Large intestine (tissue), 3 donors: ENCODE measurements at regions not wholly inside any gene's neighbourhood (a gene's known extent, or its start where the extent isn't known, plus 50 kb on each side); places are given as distances from the start of the nearest gene placed in this dataset.

ENCODE experiments used
- DNase-seq, 2 donors: peaks; one replicate each; pipeline versions ENCODE4 v3.0.0 to v3.0.0-alpha.2; 2013
- H3K27ac ChIP-seq: one replicate; pipeline ENCODE4 v1.5.1; 2013; ENCODE audit warnings: low read length
- H3K27me3 ChIP-seq: 2 replicates; pipeline ENCODE4 v1.6.1; 2013; ENCODE audit warnings: low read length; ENCODE audit not compliant: control insufficient read depth, insufficient read depth
- H3K36me3 ChIP-seq: 2 replicates; pipeline ENCODE4 v1.6.1; 2013; ENCODE audit warnings: low read length; ENCODE audit not compliant: control insufficient read depth, insufficient read depth
- H3K4me1 ChIP-seq: one replicate; pipeline ENCODE4 v1.6.1; 2013; ENCODE audit warnings: low read length; ENCODE audit not compliant: control insufficient read depth, insufficient read depth
- H3K4me3 ChIP-seq: one replicate; pipeline ENCODE4 v1.5.1; 2013; ENCODE audit warnings: low read length
- H3K9me3 ChIP-seq: one replicate; pipeline ENCODE4 v1.6.1; 2013; ENCODE audit warnings: mild to moderate bottlenecking, low read depth, low read length, moderate library complexity; ENCODE audit not compliant: control insufficient read depth
- WGBS: methylation state at CpG from one replicate; pipeline ENCODE4 v1.1.5; 2013; ENCODE audit warnings: low lambda C conversion rate; ENCODE audit not compliant: insufficient coverage; 5-methylcytosine and 5-hydroxymethylcytosine counted together

- Histone ChIP-seq H3K27ac (no peak overlapping the region), H3K4me1 (no peaks in the 10 kb centered on the region), H3K4me3 (no peak overlapping the region), H3K27me3 (no peaks in the 10 kb centered on the region), H3K36me3 (no peaks in the 10 kb centered on the region), H3K9me3 (no peaks in the 10 kb centered on the region)
- DNase-seq = no peak
- no CpG with 5 or more reads among the region's 7 CpGs for WGBS
Observed at GRCh38 chr20:60240415-60240814, 282.2 kb downstream of the CDH26 start.

GRCh38 chr20:60240986-60241385 lies 282.8 kb downstream of the CDH26 start:
- no peaks in the 10 kb centered on the region for H3K27me3 ChIP-seq
- DNase-seq = no peak
- H3K9me3 ChIP-seq = no peaks in the 10 kb centered on the region
- no peak overlapping the region for H3K27ac ChIP-seq
- WGBS = no CpG with 5 or more reads among the region's 8 CpGs
- H3K4me1 ChIP-seq = no peaks in the 10 kb centered on the region
- H3K36me3 ChIP-seq = no peaks in the 10 kb centered on the region
- H3K4me3 ChIP-seq = no peak overlapping the region

- H3K9me3 ChIP-seq = no peaks in the 10 kb centered on the region
Observed at GRCh38 chr20:60242836-60243505, 284.7 kb downstream of the CDH26 start.

GRCh38 chr20:60244373-60245146 lies 286.3 kb downstream of the CDH26 start:
- no peaks in the 10 kb centered on the region for H3K4me1 ChIP-seq
- DNase-seq = no peak
- no peak overlapping the region for H3K27ac ChIP-seq
- H3K4me3 ChIP-seq = no peak overlapping the region
- H3K27me3 ChIP-seq = no peaks in the 10 kb centered on the region
- H3K36me3 ChIP-seq = no peaks in the 10 kb centered on the region
- no peaks in the 10 kb centered on the region for H3K9me3 ChIP-seq
- 86% methylated on average over 2 of the region's 10 CpGs for WGBS

More at GRCh38 chr20:60242836-60243505, 284.7 kb downstream of the CDH26 start:
- H3K4me3 ChIP-seq = no peak overlapping the region
- no peaks in the 10 kb centered on the region for H3K4me1 ChIP-seq
- no peak overlapping the region for H3K27ac ChIP-seq
- H3K36me3 ChIP-seq = no peaks in the 10 kb centered on the region
- WGBS = 80% methylated on average over 1 of the region's 4 CpGs
- no peaks in the 10 kb centered on the region for H3K27me3 ChIP-seq
- no peak for DNase-seq

GRCh38 chr20:60246751-60247150 lies 288.5 kb downstream of the CDH26 start:
- Histone ChIP-seq H3K4me1 (no peaks in the 10 kb centered on the region), H3K27ac (no peak overlapping the region), H3K9me3 (no peaks in the 10 kb centered on the region), H3K27me3 (no peaks in the 10 kb centered on the region), H3K36me3 (no peaks in the 10 kb centered on the region), H3K4me3 (no peak overlapping the region)
- DNase-seq = no peak
- WGBS = no CpG with 5 or more reads among the region's 5 CpGs

GRCh38 chr20:60249436-60249835 lies 291.2 kb downstream of the CDH26 start:
- Histone ChIP-seq H3K4me1 (no peaks in the 10 kb centered on the region), H3K4me3 (no peak overlapping the region), H3K27me3 (no peaks in the 10 kb centered on the region), H3K36me3 (no peaks in the 10 kb centered on the region), H3K27ac (no peak overlapping the region), H3K9me3 (no peaks in the 10 kb centered on the region)
- DNase-seq = no peak
- WGBS = no CpG with 5 or more reads among the region's 8 CpGs

- no peak overlapping the region for H3K27ac ChIP-seq
- H3K9me3 ChIP-seq = no peaks in the 10 kb centered on the region
- WGBS = no CpG with 5 or more reads among the region's 5 CpGs
- no peak overlapping the region for H3K4me3 ChIP-seq
- no peaks in the 10 kb centered on the region for H3K4me1 ChIP-seq
- H3K27me3 ChIP-seq = no peaks in the 10 kb centered on the region
- no peaks in the 10 kb centered on the region for H3K36me3 ChIP-seq
- no peak for DNase-seq
Observed at GRCh38 chr20:60250251-60250650, 292.0 kb downstream of the CDH26 start.

GRCh38 chr20:60252866-60253265 lies 294.6 kb downstream of the CDH26 start:
- no peaks in the 10 kb centered on the region for H3K9me3 ChIP-seq
- no peaks in the 10 kb centered on the region for H3K4me1 ChIP-seq
- no CpG with 5 or more reads among the region's 2 CpGs for WGBS
- H3K27ac ChIP-seq = no peak overlapping the region
- no peak overlapping the region for H3K4me3 ChIP-seq
- no peak for DNase-seq
- no peaks in the 10 kb centered on the region for H3K36me3 ChIP-seq
- no peaks in the 10 kb centered on the region for H3K27me3 ChIP-seq

GRCh38 chr20:60253471-60253870 lies 295.2 kb downstream of the CDH26 start:
- H3K9me3 ChIP-seq = no peaks in the 10 kb centered on the region
- H3K4me3 ChIP-seq = no peak overlapping the region
- H3K27ac ChIP-seq = no peak overlapping the region
- no peak for DNase-seq
- H3K27me3 ChIP-seq = no peaks in the 10 kb centered on the region
- no CpG with 5 or more reads among the region's 6 CpGs for WGBS
- H3K4me1 ChIP-seq = no peaks in the 10 kb centered on the region
- H3K36me3 ChIP-seq = no peaks in the 10 kb centered on the region

GRCh38 chr20:60254901-60255411 lies 296.7 kb downstream of the CDH26 start:
- no peaks in the 10 kb centered on the region for H3K27me3 ChIP-seq
- no peak for DNase-seq
- H3K4me3 ChIP-seq = no peak overlapping the region
- H3K27ac ChIP-seq = no peak overlapping the region
- WGBS = 67% methylated on average over 1 of the region's 6 CpGs
- H3K9me3 ChIP-seq = no peaks in the 10 kb centered on the region
- H3K4me1 ChIP-seq = no peaks in the 10 kb centered on the region
- no peaks in the 10 kb centered on the region for H3K36me3 ChIP-seq
